Mesenchymal stem cell (in vitro differentiated cells and primary cell): ENCODE measurements at regions not wholly inside any gene's neighbourhood (a gene's known extent, or its start where the extent isn't known, plus 50 kb on each side); places are given as distances from the start of the nearest gene placed in this dataset.
A peak's percentile ranks its signal among the peaks of the same experiment; 100 is the strongest.
"Not testable (repeated sequence)": the region's sequence is repeated elsewhere in the genome, so short reads cannot be mapped to it uniquely, and the experiment has no call there.

Source experiments
- DNase-seq: peaks from one replicate; pipeline ENCODE4 v3.0.0-alpha.2; 2013
- H2AFZ ChIP-seq: one replicate; pipeline ENCODE4 v1.6.1; 2013; ENCODE audit warnings: low read depth, mild to moderate bottlenecking, control low read depth, inconsistent platforms, low read length, moderate library complexity
- H2AK5ac ChIP-seq: 2 replicates; pipeline ENCODE4 v1.6.1; 2013; ENCODE audit warnings: low read length, moderate library complexity, mild to moderate bottlenecking, inconsistent platforms; ENCODE audit not compliant: severe bottlenecking
- H2BK120ac ChIP-seq: one replicate; pipeline ENCODE4 v1.6.1; 2013; ENCODE audit warnings: low read depth, mild to moderate bottlenecking, inconsistent platforms, low read length, moderate library complexity
- H2BK12ac ChIP-seq, 2 experiments: one replicate each; pipeline ENCODE4 v1.6.1; 2013; ENCODE audit warnings: inconsistent platforms in 2 of 2, low read length in 2 of 2, mild to moderate bottlenecking in 2 of 2, moderate library complexity in 2 of 2, control low read depth in 1 of 2
- H2BK15ac ChIP-seq: one replicate; pipeline ENCODE4 v1.6.1; 2013; ENCODE audit warnings: mild to moderate bottlenecking, low read depth, inconsistent platforms; ENCODE audit not compliant: poor library complexity, severe bottlenecking
- H2BK5ac ChIP-seq: 2 replicates; pipeline ENCODE4 v1.6.1; 2013; ENCODE audit warnings: low read depth, mild to moderate bottlenecking, low read length, control low read depth, inconsistent platforms; ENCODE audit not compliant: poor library complexity, severe bottlenecking
- H3K14ac ChIP-seq, 2 experiments: one replicate each; pipeline ENCODE4 v1.6.1; 2013; ENCODE audit warnings: inconsistent platforms in 2 of 2, low read length in 2 of 2, control low read depth in 1 of 2, mild to moderate bottlenecking in 1 of 2, moderate library complexity in 1 of 2
- H3K18ac ChIP-seq, 2 experiments: one replicate each; pipeline ENCODE4 v1.6.1; 2013; ENCODE audit warnings: inconsistent platforms in 2 of 2, low read length in 2 of 2, control low read depth in 1 of 2, low read depth in 1 of 2, mild to moderate bottlenecking in 1 of 2
- H3K23ac ChIP-seq, 2 experiments: one replicate each; pipeline ENCODE4 v1.6.1; 2013; ENCODE audit warnings: inconsistent platforms in 2 of 2, low read length in 2 of 2, mild to moderate bottlenecking in 2 of 2, moderate library complexity in 2 of 2, control low read depth in 1 of 2
- H3K27ac ChIP-seq: 2 replicates; pipeline ENCODE4 v1.5.1; 2013; ENCODE audit warnings: mild to moderate bottlenecking, moderate library complexity, low read length, control low read depth, inconsistent platforms; ENCODE audit not compliant: poor library complexity, severe bottlenecking
- H3K27me3 ChIP-seq, 2 experiments: 2 replicates each; pipeline versions ENCODE4 v1.6.1 to v1.7.0; 2013; ENCODE audit warnings: low read length in 2 of 2, mild to moderate bottlenecking in 2 of 2, moderate library complexity in 2 of 2, control low read depth in 1 of 2, inconsistent platforms in 1 of 2; ENCODE audit not compliant: control insufficient read depth in 1 of 2, insufficient read depth in 1 of 2
- H3K36me3 ChIP-seq, 2 experiments: 2 replicates each; pipeline versions ENCODE4 v1.6.1 to v1.7.0; 2013; ENCODE audit warnings: low read length in 2 of 2, control low read depth in 1 of 2, inconsistent platforms in 1 of 2, low read depth in 1 of 2, mild to moderate bottlenecking in 1 of 2; ENCODE audit not compliant: insufficient read depth in 2 of 2, control insufficient read depth in 1 of 2
- H3K4ac ChIP-seq, 2 experiments: one replicate each; pipeline ENCODE4 v1.6.1; 2013; ENCODE audit warnings: inconsistent platforms in 2 of 2, low read length in 2 of 2, mild to moderate bottlenecking in 2 of 2, moderate library complexity in 2 of 2, control low read depth in 1 of 2, low read depth in 1 of 2
- H3K4me1 ChIP-seq: 2 replicates; pipeline ENCODE4 v1.6.1; 2013; ENCODE audit warnings: low read depth, low read length, control low read depth; ENCODE audit not compliant: control insufficient read depth, insufficient read depth
- H3K4me2 ChIP-seq: 2 replicates; pipeline ENCODE4 v1.6.1; 2013; ENCODE audit warnings: low read length, mild to moderate bottlenecking, inconsistent platforms; ENCODE audit not compliant: poor library complexity, severe bottlenecking
- H3K4me3 ChIP-seq, 2 experiments: 2 replicates each; pipeline versions ENCODE4 v1.5.1 to v1.7.0; 2013; ENCODE audit warnings: low read length in 2 of 2, mild to moderate bottlenecking in 2 of 2, control low read depth in 1 of 2, low read depth in 1 of 2; ENCODE audit not compliant: insufficient read depth in 1 of 2
- H3K79me1 ChIP-seq: replicated peaks from 2 replicates; pipeline ENCODE4 v1.6.1; 2013; ENCODE audit warnings: mild to moderate bottlenecking, control low read depth, low read length, inconsistent platforms; ENCODE audit not compliant: poor library complexity, severe bottlenecking
- H3K9ac ChIP-seq: 2 replicates; pipeline ENCODE4 v1.7.0; 2013; ENCODE audit warnings: mild to moderate bottlenecking, low read length, moderate library complexity
- H3K9me3 ChIP-seq: 2 replicates; pipeline ENCODE4 v1.7.0; 2013; ENCODE audit warnings: mild to moderate bottlenecking, low read length; ENCODE audit not compliant: control insufficient read depth
- H4K8ac ChIP-seq: one replicate; pipeline ENCODE4 v1.6.1; 2013; ENCODE audit warnings: inconsistent platforms, mild to moderate bottlenecking, low read length, moderate library complexity
- H4K91ac ChIP-seq: one replicate; pipeline ENCODE4 v1.6.1; 2013; ENCODE audit warnings: mild to moderate bottlenecking, low read length, inconsistent platforms
- WGBS: methylation state at CpG from one replicate; pipeline ENCODE4 v1.1.7; 2013; ENCODE audit warnings: mixed read lengths; 5-methylcytosine and 5-hydroxymethylcytosine counted together

DNA sequence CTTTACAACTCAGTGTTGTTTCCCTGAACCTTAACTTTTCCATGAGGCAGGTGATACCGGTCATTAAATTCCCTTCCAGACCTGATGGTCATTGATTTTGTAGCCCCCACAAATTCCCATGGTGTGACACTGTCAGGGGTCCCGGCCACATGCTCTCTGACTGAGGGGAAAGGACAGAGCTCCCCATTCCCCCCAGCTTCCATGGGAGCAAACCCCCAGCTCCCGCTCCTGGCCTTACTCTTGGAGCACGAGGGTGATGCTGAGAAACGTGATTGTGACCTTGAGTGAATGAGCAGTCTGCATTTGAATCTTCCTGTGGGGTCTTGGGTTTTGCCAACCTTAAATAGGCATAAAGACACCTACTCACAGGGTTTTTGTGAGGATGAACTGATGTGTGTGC lies 366.8 kb downstream of the RPS6KC1 start:
- Histone ChIP-seq H2BK120ac (no peak overlapping the region), H3K9ac (no peak overlapping the region), H2AFZ (no peak overlapping the region), H3K18ac (no peak overlapping the region), H3K23ac (no peak overlapping the region), H3K27ac (no peak overlapping the region), H3K4me2 (no peak overlapping the region), H2BK5ac (no peak overlapping the region), H3K4ac (no peak overlapping the region), H3K4me1 (peaks cover 21% of the 10 kb centered on the region), H2AK5ac (no peak overlapping the region), H3K14ac (no peak overlapping the region), H4K8ac (no peak overlapping the region), H2BK15ac (no peak overlapping the region), H3K36me3 (no peaks in the 10 kb centered on the region), H3K4me3 (no peak overlapping the region), H2BK12ac (no peak overlapping the region), H3K79me1 (no peaks in the 10 kb centered on the region), H4K91ac (no peak overlapping the region), H3K9me3 (no peaks in the 10 kb centered on the region), H3K27me3 (peaks cover 0 to 14% of the 10 kb centered on the region in 2 experiments)
- no peak for DNase-seq
- WGBS, result 82% methylated on average over 5 of the region's 5 CpGs

DNA sequence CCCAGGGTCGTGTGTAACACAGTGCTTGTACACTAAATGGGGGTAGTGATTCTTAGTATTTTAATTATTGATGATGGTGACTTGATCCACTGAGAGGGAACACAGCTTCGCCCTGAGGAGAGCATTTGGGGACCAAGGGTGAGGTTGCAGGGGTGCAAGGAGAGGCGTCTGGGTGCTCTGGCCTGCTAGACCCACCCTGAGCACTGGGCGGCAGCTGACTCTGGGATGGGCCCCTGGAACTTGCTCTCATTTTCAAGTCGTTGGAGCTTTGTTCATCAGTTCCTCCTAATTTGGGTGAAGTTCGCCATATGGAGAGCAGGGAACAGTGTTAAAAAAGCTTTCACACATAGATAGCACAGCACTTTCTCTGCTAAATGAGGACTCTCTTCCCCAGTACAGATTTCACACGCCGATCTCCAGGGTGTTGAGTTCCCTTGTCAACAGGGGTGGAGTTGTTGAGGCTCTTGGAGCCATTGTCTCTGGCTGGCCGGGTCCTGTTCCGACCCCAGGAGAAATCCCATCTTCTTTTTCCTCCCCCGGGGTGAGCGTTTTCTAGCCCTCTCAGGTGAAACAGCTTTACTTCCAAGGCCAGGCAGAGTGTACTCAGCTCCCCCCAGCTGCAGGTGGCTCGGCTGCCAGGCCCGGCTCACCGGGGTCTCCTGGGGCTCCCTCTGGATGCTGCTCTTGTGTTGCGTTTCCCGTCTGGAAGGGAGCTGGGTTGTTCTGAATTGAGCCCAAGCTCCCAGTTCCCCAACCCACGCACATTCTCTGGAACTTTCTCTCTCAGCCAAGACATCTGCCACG lies 367.4 kb downstream of the RPS6KC1 start:
- no peak overlapping the region for H4K91ac ChIP-seq
- H3K9me3 ChIP-seq, result no peaks in the 10 kb centered on the region
- H3K4me1 ChIP-seq, result peaks cover 21% of the 10 kb centered on the region
- H3K4me3 ChIP-seq, result no peak overlapping the region
- peak overlapping the region; percentile 5 for H2AK5ac ChIP-seq
- no peak overlapping the region for H3K9ac ChIP-seq
- H3K27me3 ChIP-seq, result peaks cover 4 to 16% of the 10 kb centered on the region in 2 experiments
- H3K4me2 ChIP-seq, result no peak overlapping the region
- no peak overlapping the region for H3K14ac ChIP-seq
- H3K27ac ChIP-seq, result no peak overlapping the region
- H3K4ac ChIP-seq, result no peak overlapping the region
- no peak overlapping the region for H3K23ac ChIP-seq
- no peaks in the 10 kb centered on the region for H3K36me3 ChIP-seq
- no peak overlapping the region for H2BK120ac ChIP-seq
- no peak for DNase-seq
- no peaks in the 10 kb centered on the region for H3K79me1 ChIP-seq
- H4K8ac ChIP-seq, result no peak overlapping the region
- no peak overlapping the region for H3K18ac ChIP-seq
- 63% methylated on average over 15 of the region's 19 CpGs for WGBS
- no peak overlapping the region for H2AFZ ChIP-seq
- no peak overlapping the region for H2BK5ac ChIP-seq
- H2BK12ac ChIP-seq, result no peak overlapping the region
- H2BK15ac ChIP-seq, result no peak overlapping the region

- Histone ChIP-seq H3K4me2 (peak overlapping the region; percentile 49), H3K27me3 (peaks cover 4 to 16% of the 10 kb centered on the region in 2 experiments), H3K4ac (no peak overlapping the region), H3K4me3 (no peak overlapping the region), H3K27ac (peak overlapping the region; percentile 6), H4K8ac (no peak overlapping the region), H3K18ac (no peak overlapping the region), H2AFZ (no peak overlapping the region), H3K14ac (no peak overlapping the region), H4K91ac (no peak overlapping the region), H3K9me3 (no peaks in the 10 kb centered on the region), H3K36me3 (no peaks in the 10 kb centered on the region), H2AK5ac (no peak overlapping the region), H2BK120ac (no peak overlapping the region), H2BK12ac (no peak overlapping the region), H3K23ac (no peak overlapping the region), H2BK15ac (no peak overlapping the region), H3K9ac (no peak overlapping the region), H3K79me1 (no peaks in the 10 kb centered on the region), H3K4me1 (peaks cover 21% of the 10 kb centered on the region), H2BK5ac (no peak overlapping the region)
- DNase-seq, result no peak
- WGBS, result 89% methylated on average over 2 of the region's 3 CpGs
These were observed 368.5 kb downstream of the RPS6KC1 start for GRCh38 chr1:213419401-213420030.

DNA sequence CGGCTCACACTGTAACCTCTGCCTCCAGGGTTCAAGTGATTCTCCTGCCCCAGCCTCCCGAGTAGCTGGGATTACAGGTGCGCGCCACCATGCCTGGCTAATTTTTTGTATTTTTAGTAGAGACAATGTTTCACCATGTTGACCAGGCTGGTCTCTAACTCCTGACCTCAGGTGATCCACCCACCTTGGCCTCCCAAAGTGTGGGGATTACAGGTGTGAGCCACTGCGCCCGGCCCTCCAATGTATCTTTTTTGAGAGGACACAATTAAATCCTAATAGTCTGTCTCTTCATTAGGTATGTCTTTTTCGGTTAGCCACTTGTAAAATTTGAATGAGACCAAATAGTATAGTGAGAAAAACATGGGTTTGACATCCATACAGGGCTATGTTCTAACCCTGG lies 370.1 kb downstream of the RPS6KC1 start:
- not testable (repeated sequence) for H4K8ac ChIP-seq, H2BK120ac ChIP-seq, H2AK5ac ChIP-seq, H2BK15ac ChIP-seq, H2AFZ ChIP-seq, H3K9me3 ChIP-seq, H2BK12ac ChIP-seq, H4K91ac ChIP-seq, H3K14ac ChIP-seq, H3K4me2 ChIP-seq, H3K27ac ChIP-seq, H3K4me3 ChIP-seq, H3K23ac ChIP-seq, H3K18ac ChIP-seq, H3K4ac ChIP-seq, H2BK5ac ChIP-seq, H3K79me1 ChIP-seq, DNase-seq, H3K9ac ChIP-seq, H3K36me3 ChIP-seq
- H3K4me1 ChIP-seq, result peaks cover 12% of the 10 kb centered on the region
- WGBS, result 95% methylated on average over 5 of the region's 7 CpGs
- peaks cover 4 to 16% of the 10 kb centered on the region in 2 experiments for H3K27me3 ChIP-seq
